Right lobe of liver (tissue), 4 donors: ENCODE measurements at regions not wholly inside any gene's neighbourhood (a gene's known extent, or its start where the extent isn't known, plus 50 kb on each side); places are given as distances from the start of the nearest gene placed in this dataset.

Source experiments
- POLR2A ChIP-seq: fragments of 450-650 bp; IDR thresholded peaks from one replicate; pipeline ENCODE4 v1.6.1; 2017; ENCODE audit warnings: antibody characterized with exemption, mild to moderate bottlenecking
- TF ChIP-seq, protein P1 (sequence below), 4 donors: fragments of 200-600 bp in 3 of 4; fragments of 450-650 bp in 1 of 4; IDR thresholded peaks; one replicate each; pipeline versions ENCODE4 v1.5.1 to v1.8.0; 2016 to 2022; ENCODE audit warnings: antibody characterized with exemption in 4 of 4, mild to moderate bottlenecking in 2 of 4
- donor health status: DM: no; HTN: no; CAD: no.
- donor health status: DM: no; HTN: no; CAD: no.
- donor health status: DM: no; HTN: yes; CAD: no.

DNA sequence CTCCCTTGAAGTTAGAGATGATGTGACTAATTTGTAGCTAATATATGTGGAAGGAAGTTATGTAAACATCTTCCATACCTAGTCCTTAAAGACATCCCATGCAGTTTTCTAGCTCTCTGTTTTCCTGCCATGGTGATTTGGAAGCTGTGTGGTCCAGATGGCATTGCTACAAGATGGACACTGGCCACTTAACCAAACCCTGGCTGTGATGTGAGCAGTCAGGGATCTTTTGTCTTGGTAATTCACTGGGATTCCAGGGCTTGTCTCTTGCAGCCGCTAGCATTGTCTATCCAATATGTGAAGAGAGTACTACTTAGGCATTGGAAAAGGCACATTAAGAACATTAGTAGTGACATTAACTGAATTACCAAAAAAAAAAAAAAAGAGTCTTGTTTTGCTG lies 139.9 kb upstream of the DOCK10 start:
- TF ChIP-seq, protein P1, sequence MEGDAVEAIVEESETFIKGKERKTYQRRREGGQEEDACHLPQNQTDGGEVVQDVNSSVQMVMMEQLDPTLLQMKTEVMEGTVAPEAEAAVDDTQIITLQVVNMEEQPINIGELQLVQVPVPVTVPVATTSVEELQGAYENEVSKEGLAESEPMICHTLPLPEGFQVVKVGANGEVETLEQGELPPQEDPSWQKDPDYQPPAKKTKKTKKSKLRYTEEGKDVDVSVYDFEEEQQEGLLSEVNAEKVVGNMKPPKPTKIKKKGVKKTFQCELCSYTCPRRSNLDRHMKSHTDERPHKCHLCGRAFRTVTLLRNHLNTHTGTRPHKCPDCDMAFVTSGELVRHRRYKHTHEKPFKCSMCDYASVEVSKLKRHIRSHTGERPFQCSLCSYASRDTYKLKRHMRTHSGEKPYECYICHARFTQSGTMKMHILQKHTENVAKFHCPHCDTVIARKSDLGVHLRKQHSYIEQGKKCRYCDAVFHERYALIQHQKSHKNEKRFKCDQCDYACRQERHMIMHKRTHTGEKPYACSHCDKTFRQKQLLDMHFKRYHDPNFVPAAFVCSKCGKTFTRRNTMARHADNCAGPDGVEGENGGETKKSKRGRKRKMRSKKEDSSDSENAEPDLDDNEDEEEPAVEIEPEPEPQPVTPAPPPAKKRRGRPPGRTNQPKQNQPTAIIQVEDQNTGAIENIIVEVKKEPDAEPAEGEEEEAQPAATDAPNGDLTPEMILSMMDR (IDR thresholded peaks at IDR 0.05): no peak
- TF ChIP-seq POLR2A: no peak
